HG03442 (cell line): ENCODE measurements at regions not wholly inside any gene's neighbourhood (a gene's known extent, or its start where the extent isn't known, plus 50 kb on each side); places are given as distances from the start of the nearest gene placed in this dataset.

Source experiments
- ATAC-seq: cut with Tn5 transposase; IDR thresholded peaks from one replicate; pipeline ENCODE4 v1.9.1; 2021; ENCODE audit warnings: mild to moderate bottlenecking, moderate library complexity; ENCODE audit not compliant: unreplicated experiment

- ATAC-seq = no peak
Observed at GRCh38 chr3:72248869-72249268, 463.9 kb upstream of the PROK2 start.

- ATAC-seq = no peak
Observed at GRCh38 chr3:72248389-72248761, 463.4 kb upstream of the PROK2 start.

GRCh38 chr3:72247645-72248388, 462.9 kb upstream of the PROK2 start:
- no peak for ATAC-seq

DNA sequence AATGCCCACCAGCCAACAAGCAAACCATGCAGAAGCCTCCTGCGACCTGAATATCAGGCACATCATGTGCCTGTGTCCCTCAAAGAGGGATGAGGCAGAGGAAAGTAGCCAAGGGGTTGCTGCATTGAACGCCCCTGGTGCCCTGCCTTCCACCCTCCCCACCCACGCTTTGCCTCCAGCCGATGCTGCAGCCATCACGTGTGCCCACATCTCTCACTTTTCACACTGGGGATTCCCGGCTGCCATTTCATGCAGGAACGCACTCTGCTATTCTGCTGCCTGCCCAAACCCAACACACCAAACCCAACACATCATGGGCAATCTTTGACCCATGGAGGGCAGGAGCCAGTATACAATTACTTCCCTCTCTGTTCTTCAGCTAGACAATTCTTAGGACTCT, 462.2 kb upstream of the PROK2 start:
- ATAC-seq = no peak

DNA sequence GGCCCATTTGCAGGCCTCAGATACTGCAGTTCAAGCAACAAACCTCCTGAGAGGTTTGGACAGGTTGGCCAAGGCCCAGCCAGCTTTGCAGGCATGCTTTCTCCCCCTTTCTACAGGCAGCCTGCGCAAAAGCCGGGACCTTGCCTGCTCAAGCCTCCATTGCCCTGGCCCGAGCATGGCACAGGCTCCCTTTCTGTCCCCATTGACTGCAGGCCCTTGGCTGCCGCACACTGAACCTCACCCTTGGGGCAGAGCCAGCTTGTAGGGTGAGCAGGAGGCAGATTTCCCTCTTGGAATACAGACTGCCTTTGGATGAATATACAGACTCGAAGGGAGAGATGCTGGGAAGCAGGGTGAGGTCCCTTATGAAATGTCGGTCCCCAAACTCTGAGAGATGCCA, 461.7 kb upstream of the PROK2 start:
- ATAC-seq = no peak

GRCh38 chr3:72245183-72245811, 460.3 kb upstream of the PROK2 start:
- no peak for ATAC-seq

DNA sequence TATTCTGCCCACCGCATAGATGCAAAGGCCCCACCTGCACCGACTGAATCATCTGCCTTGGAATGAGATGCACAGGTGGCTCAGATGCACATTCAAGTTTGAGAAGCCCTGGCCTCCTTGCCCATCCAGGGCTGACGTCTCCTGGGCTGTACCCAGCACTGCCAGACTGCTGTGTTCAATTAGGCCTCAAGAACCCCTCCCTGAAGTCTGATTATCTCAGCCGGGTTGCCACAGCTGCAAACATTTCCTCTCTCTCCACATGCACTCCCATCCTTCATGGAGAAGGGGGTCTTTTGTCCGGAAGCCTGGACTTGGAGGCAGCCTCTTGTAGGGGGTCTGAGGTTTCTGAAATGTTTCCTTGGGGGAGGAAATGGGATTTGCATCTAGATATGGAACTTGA, 459.4 kb upstream of the PROK2 start:
- no peak for ATAC-seq

- no peak for ATAC-seq
Observed at GRCh38 chr3:72242326-72242725, 457.4 kb upstream of the PROK2 start.

DNA sequence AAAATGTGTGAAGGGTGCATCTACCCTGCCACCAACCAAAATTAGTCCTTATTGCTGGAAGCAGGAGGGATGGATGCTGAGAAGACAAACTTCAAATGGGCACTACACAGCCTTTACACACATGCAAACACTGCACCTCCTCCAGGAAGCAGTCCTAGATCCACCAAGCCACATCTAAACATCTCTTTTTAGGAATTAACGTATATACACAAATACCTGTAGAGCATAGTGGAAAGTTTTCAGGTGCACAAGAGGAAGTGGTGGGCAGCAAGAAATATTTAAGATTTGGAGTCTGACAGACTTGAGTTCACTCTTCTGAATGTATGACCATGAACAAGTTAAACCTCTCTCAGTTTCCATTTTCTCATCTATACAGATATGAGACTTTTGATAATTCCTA, 456.6 kb upstream of the PROK2 start:
- ATAC-seq = no peak

DNA sequence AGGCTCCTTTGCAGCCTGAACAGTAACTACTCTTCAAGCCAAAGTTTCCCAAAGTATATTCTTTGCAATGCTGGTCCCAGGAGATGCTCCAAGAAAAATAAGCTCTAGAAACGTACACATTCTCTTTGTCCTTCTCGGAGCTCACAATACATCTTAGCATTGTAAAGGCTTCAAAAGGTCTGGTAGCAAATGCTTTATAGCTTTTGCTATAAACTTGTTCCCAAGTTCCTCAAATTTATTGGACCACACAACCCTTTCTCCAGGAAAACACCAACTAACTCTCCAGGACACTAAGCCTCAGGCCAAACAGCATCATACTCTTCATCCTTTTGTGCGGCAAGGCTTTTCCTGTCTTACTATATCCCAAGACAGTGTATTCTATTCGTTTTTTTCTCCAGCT, 455.6 kb upstream of the PROK2 start:
- no peak for ATAC-seq

DNA sequence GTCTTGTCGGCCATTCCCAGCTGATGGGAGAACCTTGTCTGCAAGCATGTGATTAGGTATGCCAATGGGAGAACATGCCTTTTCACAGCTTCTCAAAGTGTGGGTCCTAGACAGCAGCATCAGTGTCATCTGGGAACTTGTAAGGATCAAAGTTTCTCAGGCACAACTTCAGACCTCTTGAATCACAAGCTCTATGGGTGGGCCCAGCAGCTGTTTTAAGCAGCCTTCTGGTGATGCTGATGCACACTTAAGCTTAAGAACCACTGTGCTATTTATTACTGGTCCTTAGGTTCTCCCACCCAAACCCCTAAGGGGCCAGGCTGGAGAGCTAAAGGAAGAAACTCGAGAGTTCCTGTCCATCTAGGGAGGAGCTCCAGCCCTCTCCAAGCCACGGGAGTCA, 453.9 kb upstream of the PROK2 start:
- ATAC-seq = no peak

GRCh38 chr3:72238010-72238691, 453.2 kb upstream of the PROK2 start:
- ATAC-seq = no peak

DNA sequence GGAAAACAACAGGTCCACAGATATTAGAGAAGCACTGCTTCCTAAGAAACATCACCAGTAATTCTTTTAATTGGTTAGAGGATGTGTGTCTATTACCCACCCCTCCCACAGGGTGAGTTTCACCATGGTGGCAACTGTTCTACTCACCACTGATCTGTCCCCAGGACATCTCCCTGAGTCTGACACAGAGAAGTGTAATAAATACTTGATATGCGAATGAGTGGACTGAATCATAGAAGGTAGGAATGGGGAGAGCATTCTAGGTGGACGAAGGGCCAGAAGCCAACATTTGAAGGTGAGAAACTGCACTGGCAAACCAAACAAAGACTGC, 452.7 kb upstream of the PROK2 start:
- ATAC-seq = no peak

DNA sequence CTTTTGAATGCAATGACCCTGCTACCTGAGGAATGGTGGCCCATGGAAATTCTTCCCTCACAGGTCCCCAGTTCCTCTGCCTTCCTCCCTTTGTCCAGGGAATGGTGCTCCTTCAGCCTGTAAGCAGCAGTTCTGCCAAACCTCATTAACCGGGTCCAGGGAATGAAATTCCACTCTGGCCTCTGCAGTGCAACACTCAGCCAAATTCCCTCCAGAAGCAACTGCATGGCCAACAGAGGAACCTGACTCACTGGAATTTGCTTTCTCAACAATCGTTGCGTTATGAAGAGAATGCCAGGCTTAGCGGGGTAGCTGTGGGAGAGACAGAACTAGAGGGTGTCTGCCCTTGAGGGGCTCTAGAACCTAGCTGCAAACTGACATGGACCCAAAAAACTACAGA, 449.4 kb upstream of the PROK2 start:
- no peak for ATAC-seq

GRCh38 chr3:72233571-72233970, 448.6 kb upstream of the PROK2 start:
- ATAC-seq = no peak

DNA sequence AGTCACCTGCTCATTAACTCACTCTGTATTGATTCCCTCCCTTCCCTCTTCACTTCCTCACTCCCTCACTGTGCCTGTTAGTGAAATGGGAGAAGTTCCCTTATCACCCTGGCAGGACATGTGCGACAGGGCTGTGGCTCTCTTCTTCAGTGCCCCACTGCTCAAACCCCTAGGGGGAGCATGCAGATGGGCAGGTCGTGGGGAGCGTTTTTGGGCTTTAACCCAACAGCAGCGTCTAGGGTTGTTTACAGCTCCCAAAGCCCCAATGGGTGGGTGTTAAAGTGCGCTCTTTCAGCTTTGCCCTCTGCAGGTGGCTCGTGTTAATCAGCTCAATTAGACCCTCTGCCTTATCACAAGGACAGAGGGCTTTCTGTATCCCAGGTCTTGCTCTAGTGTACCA, 447.8 kb upstream of the PROK2 start:
- no peak for ATAC-seq

DNA sequence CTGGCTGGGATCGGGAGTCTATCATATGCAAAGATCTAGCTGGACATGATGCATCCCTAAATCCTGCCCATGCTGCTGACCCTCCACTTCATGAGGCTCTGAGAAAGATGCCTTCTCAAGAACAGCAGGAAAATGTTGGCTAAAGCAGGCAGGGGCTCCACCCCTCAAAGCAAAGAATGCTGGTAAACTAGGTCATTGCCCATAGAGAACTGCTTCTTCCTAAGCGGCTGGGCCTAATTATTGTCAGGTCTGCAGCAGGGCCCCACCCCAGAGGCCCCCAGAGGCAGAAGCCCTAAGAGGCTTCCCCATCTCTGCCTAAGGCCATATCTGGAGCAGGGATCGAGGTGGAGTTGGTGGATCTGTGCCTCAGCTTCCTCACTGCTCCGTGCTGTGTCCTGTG, 447.4 kb upstream of the PROK2 start:
- ATAC-seq = no peak

DNA sequence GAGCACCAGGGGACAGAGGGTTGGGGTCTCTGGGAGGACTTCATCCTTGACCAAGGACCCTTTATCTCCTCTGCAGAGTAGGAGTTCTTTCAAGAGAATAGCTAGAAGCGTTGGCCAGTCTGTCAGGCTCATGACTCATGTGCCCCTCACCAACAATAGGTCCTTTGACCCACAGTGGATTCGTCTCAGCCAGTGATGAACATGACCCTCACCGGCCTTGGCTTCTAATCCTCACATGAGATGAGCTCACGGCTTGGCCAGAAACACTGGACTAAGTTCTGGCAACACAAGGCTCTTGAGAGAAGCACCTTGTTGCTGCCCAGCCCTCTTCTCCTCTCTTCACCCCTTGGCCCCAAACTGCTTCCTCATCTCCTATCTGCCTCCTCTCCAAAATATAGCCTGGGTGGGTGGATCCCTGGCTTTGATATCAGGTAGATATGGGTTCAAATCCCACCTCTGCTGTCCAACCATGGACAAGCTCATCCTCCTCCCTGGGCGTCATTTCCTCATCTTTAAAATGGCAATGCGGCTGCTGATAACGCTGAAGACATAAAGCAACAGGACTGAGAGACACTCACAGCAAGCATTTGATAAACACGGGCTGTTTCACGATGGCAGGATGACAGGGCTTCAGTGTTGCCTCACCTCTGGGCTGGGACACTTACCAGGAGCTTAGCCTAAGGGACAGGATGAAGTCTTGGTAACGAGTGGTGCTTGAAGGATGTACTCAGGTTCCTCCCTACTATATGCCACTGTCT, 446.7 kb upstream of the PROK2 start:
- ATAC-seq = no peak

GRCh38 chr3:72230774-72231379, 445.9 kb upstream of the PROK2 start:
- no peak for ATAC-seq

DNA sequence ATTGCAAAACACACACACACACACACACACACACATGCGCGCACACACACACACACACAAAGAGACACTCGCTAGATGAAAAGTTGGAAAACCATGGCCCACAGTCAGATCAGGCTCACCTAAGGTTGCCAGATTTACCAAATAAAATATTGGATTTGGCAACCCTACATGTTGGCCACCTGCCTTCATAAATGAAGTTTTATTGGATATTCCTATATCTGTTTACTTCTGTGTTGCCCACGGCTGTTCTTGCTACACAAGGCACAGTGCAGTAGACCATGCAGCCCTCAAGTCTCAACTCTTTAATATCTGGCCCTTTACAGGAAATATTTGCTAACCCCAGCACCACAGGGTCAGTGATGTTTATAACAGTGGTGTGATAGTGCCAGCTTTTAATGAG, 445.0 kb upstream of the PROK2 start:
- no peak for ATAC-seq

DNA sequence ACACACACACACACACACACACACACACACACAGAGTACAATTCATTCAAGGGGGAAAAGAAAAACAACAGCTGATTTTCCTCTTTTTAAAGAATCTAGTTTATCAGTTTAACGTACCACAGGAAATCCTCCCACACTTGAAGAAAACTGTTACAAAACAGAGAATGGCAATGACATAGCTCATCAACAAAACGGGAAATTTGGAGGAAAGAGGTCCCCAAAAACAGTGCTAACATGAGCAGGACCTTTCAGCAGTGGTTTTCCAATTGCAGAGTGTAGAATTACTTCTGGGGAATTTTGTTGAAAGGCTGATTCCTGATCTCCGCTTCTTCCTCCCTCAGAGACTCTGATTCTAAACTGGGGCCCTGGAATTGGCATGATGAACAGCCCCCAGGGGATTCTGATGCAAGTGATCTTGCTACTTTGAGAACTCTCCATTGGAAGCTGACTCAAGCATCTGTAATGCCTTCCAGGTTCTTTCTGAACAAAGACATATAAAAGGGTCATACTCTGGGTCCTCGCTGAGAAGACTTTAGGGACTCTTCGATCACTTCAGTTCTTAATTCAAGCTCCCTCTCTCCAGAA, 442.6 kb upstream of the PROK2 start:
- ATAC-seq = no peak
